ENCODE measurements at regions not wholly inside any gene's neighbourhood (a gene's known extent, or its start where the extent isn't known, plus 50 kb on each side); places are given as distances from the start of the nearest gene placed in this dataset.
A peak's percentile ranks its signal among the peaks of the same experiment; 100 is the strongest.

- DNase-seq (ENCODE audit: low read depth), result no peak
- no peak for TF ChIP-seq CTCF (IDR thresholded peaks at IDR 0.05; ENCODE audit: control insufficient read depth, insufficient read depth, low read depth, low read length, missing control alignments)
These were observed 270.0 kb upstream of the HES1 start for GRCh38 chr3:193865896-193866480.

GRCh38 chr3:193868590-193868989 is 267.4 kb upstream of the HES1 start:
- TF ChIP-seq CTCF (IDR thresholded peaks at IDR 0.05; ENCODE audit: control insufficient read depth, insufficient read depth, low read depth, low read length, missing control alignments), result no peak
- no peak for DNase-seq (ENCODE audit: low read depth)
- H3K4me3 ChIP-seq (ENCODE audit: control insufficient read depth, low read depth, low read length), result no peak overlapping the region

More at GRCh38 chr3:193865896-193866480, 270.0 kb upstream of the HES1 start:
- H3K4me3 ChIP-seq (ENCODE audit: control insufficient read depth, low read depth, low read length), result no peak overlapping the region

- TF ChIP-seq CTCF (IDR thresholded peaks at IDR 0.05; ENCODE audit: control insufficient read depth, insufficient read depth, low read depth, low read length, missing control alignments), result no peak
- H3K4me3 ChIP-seq (ENCODE audit: control insufficient read depth, low read depth, low read length), result no peak overlapping the region
- peak; percentile 4 for DNase-seq (ENCODE audit: low read depth)
These were observed 266.4 kb upstream of the HES1 start for GRCh38 chr3:193869221-193870201.

GRCh38 chr3:193870376-193871219 is 265.4 kb upstream of the HES1 start:
- TF ChIP-seq CTCF (IDR thresholded peaks at IDR 0.05; ENCODE audit: control insufficient read depth, insufficient read depth, low read depth, low read length, missing control alignments), result no peak
- DNase-seq (ENCODE audit: low read depth), result no peak
- no peak overlapping the region for H3K4me3 ChIP-seq (ENCODE audit: control insufficient read depth, low read depth, low read length)

GRCh38 chr3:193871220-193871485 is 264.8 kb upstream of the HES1 start:
- DNase-seq (ENCODE audit: low read depth), result no peak
- no peak overlapping the region for H3K4me3 ChIP-seq (ENCODE audit: control insufficient read depth, low read depth, low read length)
- TF ChIP-seq CTCF (IDR thresholded peaks at IDR 0.05; ENCODE audit: control insufficient read depth, insufficient read depth, low read depth, low read length, missing control alignments), result no peak

GRCh38 chr3:193872265-193872753 is 263.6 kb upstream of the HES1 start:
- no peak overlapping the region for H3K4me3 ChIP-seq (ENCODE audit: control insufficient read depth, low read depth, low read length)
- no peak for TF ChIP-seq CTCF (IDR thresholded peaks at IDR 0.05; ENCODE audit: control insufficient read depth, insufficient read depth, low read depth, low read length, missing control alignments)
- DNase-seq (ENCODE audit: low read depth), result peak; percentile 69
